Upper lobe of left lung (tissue), 6 donors: ENCODE measurements at regions not wholly inside any gene's neighbourhood (a gene's known extent, or its start where the extent isn't known, plus 50 kb on each side); places are given as distances from the start of the nearest gene placed in this dataset.
A peak's percentile ranks its signal among the peaks of the same experiment; 100 is the strongest.

Experiments
- ATAC-seq, 2 donors: fragments of 200-7000 bp; cut with Tn5 transposase; one replicate each; pipeline ENCODE4 v1.9.1; 2022; ENCODE audit warnings: mild to moderate bottlenecking in 2 of 2, moderate library complexity in 2 of 2; ENCODE audit not compliant: low FRiP score in 2 of 2
- DNase-seq, 2 donors: peaks; one replicate each; pipeline ENCODE4 v3.0.0-alpha.2; 2019 to 2020
- H3K27ac ChIP-seq, 4 donors: fragments of 200-600 bp; sonication (generic); one replicate each; pipeline ENCODE4 v1.5.1; 2016 to 2019
- H3K27me3 ChIP-seq, 4 donors: fragments of 200-600 bp; sonication (generic); one replicate each; pipeline ENCODE4 v1.5.1; 2017 to 2019
- H3K36me3 ChIP-seq, 4 donors: fragments of 200-600 bp; sonication (generic); one replicate each; pipeline ENCODE4 v1.5.1; 2016 to 2019
- H3K4me1 ChIP-seq, 4 donors: fragments of 200-600 bp; sonication (generic); one replicate each; pipeline ENCODE4 v1.5.1; 2018 to 2019
- H3K4me3 ChIP-seq, 4 donors: fragments of 200-600 bp; sonication (generic); one replicate each; pipeline ENCODE4 v1.5.1; 2017 to 2019; ENCODE audit warnings: mild to moderate bottlenecking in 2 of 4, moderate library complexity in 1 of 4
- H3K9me3 ChIP-seq, 4 donors: fragments of 200-600 bp; sonication (generic); one replicate each; pipeline ENCODE4 v1.5.1; 2018 to 2019
- EP300 ChIP-seq, 4 donors: sonication (generic); formaldehyde crosslinking; IDR thresholded peaks; one replicate each; pipeline ENCODE4 v1.5.1; 2017; ENCODE audit warnings: antibody characterized with exemption in 4 of 4, control low read depth in 2 of 4
- POLR2A ChIP-seq, 4 donors: fragments of 450-650 bp; IDR thresholded peaks; one replicate each; pipeline ENCODE4 v1.5.1; 2016 to 2017; ENCODE audit warnings: antibody characterized with exemption in 4 of 4, mild to moderate bottlenecking in 2 of 4
- POLR2AphosphoS5 ChIP-seq, 2 donors: sonication (generic); formaldehyde crosslinking; IDR thresholded peaks; one replicate each; pipeline ENCODE4 v1.5.1; 2017; ENCODE audit warnings: antibody characterized with exemption in 2 of 2
- WGBS, 2 donors: methylation state at CpG; one replicate each; pipeline ENCODE4 v1.1.5; 2017 to 2018; 5-methylcytosine and 5-hydroxymethylcytosine counted together
- TF ChIP-seq, protein P1 (sequence below), 6 experiments: fragments of 450-650 bp in 4 of 6; fragments of 200-600 bp in 2 of 6; sonication (generic) in 2 of 6; IDR thresholded peaks; one replicate each; pipeline ENCODE4 v1.5.1; 2016 to 2019; ENCODE audit warnings: antibody characterized with exemption in 6 of 6
- donor health status: DM: no; HTN: no; CAD: no; lungs with moderate emphysema.
- donor health status: DM: no; HTN: yes; CAD: no; lungs with severe emphysema.

DNA sequence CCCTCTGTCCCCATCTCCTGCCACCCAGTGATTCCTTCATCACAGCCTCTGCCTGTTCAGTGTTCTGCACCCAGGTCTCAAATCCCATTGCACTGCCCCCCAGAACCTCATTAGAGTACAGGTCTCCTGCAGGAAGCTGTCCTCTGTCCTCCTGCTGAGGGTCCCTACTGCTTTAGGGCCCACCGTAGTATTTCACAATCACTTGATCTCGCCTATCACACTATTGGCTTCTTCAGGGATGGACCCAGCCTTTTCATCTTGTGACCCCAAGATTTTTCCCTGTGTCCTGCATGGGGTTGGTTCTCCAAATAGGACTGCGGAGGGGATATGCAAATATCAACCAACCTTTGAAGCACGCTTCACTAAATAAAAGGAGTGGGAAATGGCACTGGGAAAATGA lies 331.1 kb upstream of the AJAP1 start:
- no peak for TF ChIP-seq EP300 (IDR thresholded peaks at IDR 0.05)
- TF ChIP-seq POLR2A (IDR thresholded peaks at IDR 0.05) = no peak
- no peak for TF ChIP-seq POLR2AphosphoS5 (IDR thresholded peaks at IDR 0.05)
- TF ChIP-seq, protein P1, sequence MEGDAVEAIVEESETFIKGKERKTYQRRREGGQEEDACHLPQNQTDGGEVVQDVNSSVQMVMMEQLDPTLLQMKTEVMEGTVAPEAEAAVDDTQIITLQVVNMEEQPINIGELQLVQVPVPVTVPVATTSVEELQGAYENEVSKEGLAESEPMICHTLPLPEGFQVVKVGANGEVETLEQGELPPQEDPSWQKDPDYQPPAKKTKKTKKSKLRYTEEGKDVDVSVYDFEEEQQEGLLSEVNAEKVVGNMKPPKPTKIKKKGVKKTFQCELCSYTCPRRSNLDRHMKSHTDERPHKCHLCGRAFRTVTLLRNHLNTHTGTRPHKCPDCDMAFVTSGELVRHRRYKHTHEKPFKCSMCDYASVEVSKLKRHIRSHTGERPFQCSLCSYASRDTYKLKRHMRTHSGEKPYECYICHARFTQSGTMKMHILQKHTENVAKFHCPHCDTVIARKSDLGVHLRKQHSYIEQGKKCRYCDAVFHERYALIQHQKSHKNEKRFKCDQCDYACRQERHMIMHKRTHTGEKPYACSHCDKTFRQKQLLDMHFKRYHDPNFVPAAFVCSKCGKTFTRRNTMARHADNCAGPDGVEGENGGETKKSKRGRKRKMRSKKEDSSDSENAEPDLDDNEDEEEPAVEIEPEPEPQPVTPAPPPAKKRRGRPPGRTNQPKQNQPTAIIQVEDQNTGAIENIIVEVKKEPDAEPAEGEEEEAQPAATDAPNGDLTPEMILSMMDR (IDR thresholded peaks at IDR 0.05) = no peak
- H3K4me1 ChIP-seq = no peaks in the 10 kb centered on the region
- 77 to 82% methylated on average over 4 of the region's 4 CpGs for WGBS, 2 donors
- no peak for DNase-seq
- no peak overlapping the region for H3K4me3 ChIP-seq
- H3K9me3 ChIP-seq = no peaks in the 10 kb centered on the region
- no peaks in the 10 kb centered on the region for H3K27me3 ChIP-seq
- H3K27ac ChIP-seq = no peak overlapping the region
- no peaks in the 10 kb centered on the region for H3K36me3 ChIP-seq
- no peak for ATAC-seq

DNA sequence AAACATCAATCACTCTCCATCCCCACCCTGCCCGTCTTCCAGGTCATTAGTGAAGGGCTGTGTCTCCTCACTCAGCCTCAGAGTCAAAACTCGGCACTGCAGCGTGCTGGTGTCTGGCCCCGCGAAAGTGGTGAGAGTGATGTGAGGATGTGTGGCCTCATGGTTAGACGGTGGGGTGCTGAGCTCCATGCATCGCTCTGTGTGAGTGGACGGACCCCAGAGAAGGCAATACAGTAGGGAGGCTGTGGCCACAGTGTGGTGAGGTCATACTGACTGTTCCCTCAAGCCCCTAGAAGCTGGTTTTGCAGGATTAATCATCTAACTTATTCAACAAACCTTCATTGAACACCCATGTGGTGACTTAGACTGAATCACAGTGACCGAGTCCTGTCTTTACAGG lies 329.9 kb upstream of the AJAP1 start:
- no peaks in the 10 kb centered on the region for H3K27me3 ChIP-seq
- H3K36me3 ChIP-seq = no peaks in the 10 kb centered on the region
- H3K4me1 ChIP-seq = no peaks in the 10 kb centered on the region
- TF ChIP-seq POLR2A (IDR thresholded peaks at IDR 0.05) (no peak), POLR2AphosphoS5 (IDR thresholded peaks at IDR 0.05) (no peak), EP300 (IDR thresholded peaks at IDR 0.05) (no peak)
- TF ChIP-seq, protein P1 (IDR thresholded peaks at IDR 0.05) = no peak
- H3K27ac ChIP-seq = no peak overlapping the region
- no peak for ATAC-seq
- H3K4me3 ChIP-seq = no peak overlapping the region
- no peak for DNase-seq
- H3K9me3 ChIP-seq = no peaks in the 10 kb centered on the region
- WGBS, 2 donors = 88 to 89% methylated on average over 9 of the region's 9 CpGs

DNA sequence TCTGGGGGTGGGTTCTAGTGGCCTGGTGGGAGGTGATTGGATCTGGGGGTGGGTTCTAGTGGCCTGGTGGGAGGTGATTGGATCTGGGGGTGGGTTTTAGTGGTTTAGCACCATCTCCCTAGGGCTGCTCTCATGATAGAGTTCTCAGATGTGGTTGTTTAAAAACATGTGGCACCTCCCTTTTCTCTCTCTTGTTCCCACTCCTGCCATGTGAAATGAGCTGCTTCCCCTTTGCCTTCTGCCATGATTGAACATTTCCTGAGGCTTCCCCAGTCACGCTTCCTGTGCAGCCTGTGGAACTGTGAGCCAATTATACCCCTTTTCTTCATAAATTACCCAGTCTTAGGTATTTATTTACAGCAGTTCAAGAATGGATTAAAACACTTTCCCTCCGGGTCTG lies 327.3 kb upstream of the AJAP1 start:
- Histone ChIP-seq H3K4me1 (no peaks in the 10 kb centered on the region), H3K9me3 (no peaks in the 10 kb centered on the region), H3K4me3 (no peak overlapping the region), H3K27ac (no peak overlapping the region), H3K27me3 (no peaks in the 10 kb centered on the region), H3K36me3 (no peaks in the 10 kb centered on the region)
- TF ChIP-seq POLR2A (IDR thresholded peaks at IDR 0.05) = no peak
- TF ChIP-seq, protein P1 (IDR thresholded peaks at IDR 0.05) = no peak
- WGBS, 2 donors = 57 to 60% methylated on average over 2 of the region's 2 CpGs
- ATAC-seq (no peak), DNase-seq (no peak)

DNA sequence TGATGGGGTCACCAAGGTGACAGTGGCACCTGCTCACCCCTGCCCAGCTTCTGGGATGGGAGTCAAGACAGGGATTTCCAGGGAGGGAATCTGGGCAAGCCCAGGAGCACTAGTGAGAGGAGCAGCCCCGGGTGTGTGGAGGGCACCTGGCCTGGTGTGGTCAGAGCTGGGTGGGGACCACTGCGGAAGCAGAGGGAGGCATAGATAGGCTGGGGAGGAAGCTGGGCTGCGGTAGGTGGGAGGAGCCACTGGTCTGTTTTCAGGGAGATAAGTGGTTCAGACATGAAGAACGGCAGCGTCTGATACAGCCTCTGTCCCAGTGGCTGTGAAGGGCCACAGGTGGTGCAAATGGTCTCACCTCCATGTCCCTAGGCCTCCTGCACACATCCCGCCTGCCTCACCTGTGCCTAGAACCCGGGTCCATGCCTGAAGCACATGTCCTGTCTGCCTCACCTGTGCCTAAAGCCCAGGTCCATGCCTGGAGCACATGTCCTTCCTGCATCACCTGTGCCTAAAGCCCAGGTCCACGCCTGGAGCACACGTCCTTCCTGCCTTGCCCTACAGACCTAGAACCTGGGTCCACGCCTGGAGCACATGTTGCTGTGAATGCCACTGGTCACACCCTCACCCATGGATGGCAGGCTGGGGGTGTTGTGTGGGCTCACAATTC lies 325.9 kb upstream of the AJAP1 start:
- DNase-seq (no peak), ATAC-seq (peak in 1 of 2 donors; percentile 19)
- no peaks in the 10 kb centered on the region for H3K36me3 ChIP-seq
- no peak for TF ChIP-seq EP300 (IDR thresholded peaks at IDR 0.05)
- TF ChIP-seq, protein P1 (IDR thresholded peaks at IDR 0.05) = no peak
- TF ChIP-seq POLR2AphosphoS5 (IDR thresholded peaks at IDR 0.05) = no peak
- no peak for TF ChIP-seq POLR2A (IDR thresholded peaks at IDR 0.05)
- no peaks in the 10 kb centered on the region for H3K27me3 ChIP-seq
- peaks cover 0 to 3% (median 0%) of the 10 kb centered on the region in 4 donors for H3K9me3 ChIP-seq
- 66 to 74% methylated on average over 7 to 10 of the region's 10 CpGs for WGBS, 2 donors
- no peaks in the 10 kb centered on the region for H3K4me1 ChIP-seq
- H3K27ac ChIP-seq = no peak overlapping the region
- H3K4me3 ChIP-seq = no peak overlapping the region
